ENCODE measurements at regions not wholly inside any gene's neighbourhood (a gene's known extent, or its start where the extent isn't known, plus 50 kb on each side); places are given as distances from the start of the nearest gene placed in this dataset.
A peak's percentile ranks its signal among the peaks of the same experiment; 100 is the strongest.

DNA sequence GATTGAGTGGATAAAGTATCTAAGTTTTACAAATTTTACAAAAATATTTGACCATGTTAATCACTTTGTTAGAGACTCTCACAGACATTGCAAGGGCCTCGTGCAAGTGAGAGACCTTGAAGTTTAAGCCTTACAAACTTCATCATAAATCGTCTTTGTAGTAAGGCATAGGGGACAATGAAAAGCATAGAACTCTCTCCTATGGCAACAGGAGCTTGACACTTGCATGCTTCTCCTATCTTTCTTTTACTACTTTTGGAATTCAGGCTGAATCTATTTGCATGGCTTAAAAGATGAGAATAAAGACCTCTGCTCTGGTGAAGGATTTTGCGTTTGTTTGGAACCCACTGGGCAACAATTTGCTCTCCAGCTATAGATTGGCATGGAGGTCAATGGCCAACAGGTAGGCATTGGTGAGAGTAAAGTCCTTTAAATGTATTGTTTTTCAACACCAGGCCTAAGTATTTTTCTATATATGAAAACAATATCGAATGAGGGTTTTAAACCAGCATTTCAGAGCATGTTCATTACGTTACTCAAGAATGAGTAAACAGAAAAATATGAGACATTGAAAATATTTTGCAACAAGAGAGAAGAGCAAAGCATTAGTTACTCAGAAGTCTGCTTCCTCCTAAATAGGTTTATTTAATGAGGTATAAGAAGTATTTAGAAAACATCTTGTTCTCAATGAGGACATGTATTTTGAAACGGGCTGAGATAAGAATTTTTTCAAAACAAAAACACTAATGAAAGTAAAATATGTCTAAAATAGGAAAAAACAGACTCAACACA, 192.2 kb downstream of the TGFB2 start:
- FAIRE-seq (no peak), DNase-seq (ENCODE audit: low read depth in 1 of 2, low spot score in 1 of 2) (peak in 1 of 2 experiments; percentile 29)
- peak overlapping the region; percentile 34 for H3K4me2 ChIP-seq

GRCh38 chr1:218538341-218538740, 193.2 kb downstream of the TGFB2 start:
- TF ChIP-seq HMGXB4 (CRISPR knock-in tag; IDR thresholded peaks at IDR 0.05; ENCODE audit: borderline replicate concordance) (no peak), HDAC2 (IDR thresholded peaks at IDR 0.05) (no peak), EHMT2 (IDR thresholded peaks at IDR 0.05; ENCODE audit: low read depth) (no peak), GATA3 (IDR thresholded peaks at IDR 0.05; ENCODE audit: borderline replicate concordance) (no peak)
- Histone ChIP-seq H3K4me3 (no peak overlapping the region), H3K4me2 (no peak overlapping the region), H3K4me1 (peaks cover 14% of the 10 kb centered on the region), H3K27ac (peak overlapping the region; percentile 51 to 70; a peak in 5 of 6 replicates), H3K9me3 (no peaks in the 10 kb centered on the region)
- WGBS (ENCODE audit: missing lambda C conversion rate): 90% methylated on average over 2 of the region's 2 CpGs
- ChIA-PET CTCF (interaction anchor here (1.1 kb wide), 1 partner anchor 21 kb away, joined by 3 read pairs; no protein-coding TSS in a partner anchor), POLR2A (no interaction called here)
- FAIRE-seq: no peak
- DNase-seq (ENCODE audit: low read depth in 1 of 2, low spot score in 1 of 2): no peak
- no peak for ATAC-seq

More for the DNA sequence above, 192.2 kb downstream of the TGFB2 start:
- no peak overlapping the region for H3K4me3 ChIP-seq
- ATAC-seq: no peak
- H3K27ac ChIP-seq: peak overlapping the region; percentile 51 to 73
- 49% methylated on average over 6 of the region's 6 CpGs for WGBS (ENCODE audit: missing lambda C conversion rate)
- peaks cover 14% of the 10 kb centered on the region for H3K4me1 ChIP-seq
- CTCF ChIA-PET: no interaction called here
- TF ChIP-seq JUNB (IDR thresholded peaks at IDR 0.05): 0 out of 2 replicates have a peak, but pooled peaks have one; percentile 32
- peak in 1 of 2 experiments; percentile 78; a peak in 2 of 4 replicates for TF ChIP-seq CEBPB (IDR thresholded peaks at IDR 0.05)
- no peak for TF ChIP-seq FOSL2 (IDR thresholded peaks at IDR 0.05)
- peak; percentile 52 for TF ChIP-seq FOSL2 (CRISPR knock-in tag; IDR thresholded peaks at IDR 0.05)
- no peak for TF ChIP-seq HES2 (IDR thresholded peaks at IDR 0.05)
- no peak for TF ChIP-seq FOSB (CRISPR knock-in tag; IDR thresholded peaks at IDR 0.05)
- POLR2A ChIA-PET: no interaction called here
- H3K9me3 ChIP-seq: no peaks in the 10 kb centered on the region

- POLR2A ChIA-PET: no interaction called here
- DNase-seq (ENCODE audit: low read depth in 1 of 2, low spot score in 1 of 2) (peak in 1 of 2 experiments; percentile 32), ATAC-seq (no peak), FAIRE-seq (no peak)
- 0 out of 3 replicates have a peak, but pooled peaks cover 11% of the 10 kb centered on the region for H3K4me1 ChIP-seq
- 0% methylated on average over 1 of the region's 1 CpG for WGBS (ENCODE audit: missing lambda C conversion rate)
- no peak overlapping the region for H3K4me3 ChIP-seq
- no peak overlapping the region for H3K4me2 ChIP-seq
- H3K9me3 ChIP-seq: no peaks in the 10 kb centered on the region
- no peak overlapping the region for H3K27ac ChIP-seq
- CTCF ChIA-PET: no interaction called here
- no peak for TF ChIP-seq POLR2AphosphoS2 (conservative IDR thresholded peaks at IDR 0.05; ENCODE audit: low read length)
- TF ChIP-seq RAD21 (conservative IDR thresholded peaks at IDR 0.05 in 1 of 2, IDR thresholded peaks at IDR 0.05 in 1 of 2): 0 out of 5 replicates have a peak, but pooled peaks of 1 of the 2 experiments have one; percentile 19
Measured at GRCh38 chr1:218546314-218546713, 201.2 kb downstream of the TGFB2 start.

GRCh38 chr1:218547957-218548730, 203.0 kb downstream of the TGFB2 start:
- FAIRE-seq: no peak

More at GRCh38 chr1:218547957-218548730, 203.0 kb downstream of the TGFB2 start:
- CTCF ChIA-PET: interaction anchor here (0.8 to 1.2 kb wide), 2 partner anchors 17 to 32 kb away, joined by 3 to 5 read pairs; no protein-coding TSS in a partner anchor
- TF ChIP-seq HOXA7 (CRISPR knock-in tag; IDR thresholded peaks at IDR 0.05) (no peak), FOSL2 (IDR thresholded peaks at IDR 0.05) (no peak), FOSL2 (CRISPR knock-in tag; IDR thresholded peaks at IDR 0.05) (0 out of 2 replicates have a peak, but pooled peaks have one; percentile 8)
- no peak overlapping the region for H3K4me3 ChIP-seq
- no peak for ATAC-seq
- 66% methylated on average over 9 of the region's 10 CpGs for WGBS (ENCODE audit: missing lambda C conversion rate)
- H3K27ac ChIP-seq: peak overlapping the region in 1 of 2 experiments; percentile 34; a peak in 3 of 6 replicates
- POLR2A ChIA-PET: interaction anchor here (0.6 kb wide), 1 partner anchor 855 kb away, joined by 4 read pairs; no protein-coding TSS in a partner anchor
- peak overlapping the region; percentile 17; the same call in 2 of the 3 replicates for H3K4me2 ChIP-seq
- DNase-seq (ENCODE audit: low read depth in 1 of 2, low spot score in 1 of 2): no peak
- H3K4me1 ChIP-seq: 0 out of 3 replicates have a peak, but pooled peaks cover 11% of the 10 kb centered on the region
- H3K9me3 ChIP-seq: peaks cover 3% of the 10 kb centered on the region; the same call in 1 of the 3 replicates
